H1 (cell line): ENCODE measurements at regions not wholly inside any gene's neighbourhood (a gene's known extent, or its start where the extent isn't known, plus 50 kb on each side); places are given as distances from the start of the nearest gene placed in this dataset.

Source experiments
- CEBPB ChIP-seq: IDR thresholded peaks from 2 replicates; pipeline ENCODE4 v1.6.1; 2012; ENCODE audit warnings: low read depth, low read length
- CHD7 ChIP-seq: fragments of 300-600 bp; sonication (generic); IDR thresholded peaks from 2 replicates; pipeline ENCODE4 v1.7.1; 2012; ENCODE audit warnings: low read length, moderate library complexity, mild to moderate bottlenecking, inconsistent platforms; ENCODE audit not compliant: insufficient replicate concordance
- CREB1 ChIP-seq: IDR thresholded peaks from 2 replicates; pipeline ENCODE4 v1.6.1; 2012; ENCODE audit warnings: inconsistent platforms
- CTBP2 ChIP-seq: IDR thresholded peaks from 2 replicates; pipeline ENCODE4 v1.7.0; 2011; ENCODE audit warnings: borderline replicate concordance, mild to moderate bottlenecking, moderate library complexity, mixed read lengths, low read length; ENCODE audit not compliant: insufficient read depth, insufficient read length
- HDAC2 ChIP-seq, 2 experiments: fragments of 300-600 bp in 1 of 2; sonication (generic) in 1 of 2; IDR thresholded peaks; 2 replicates each; pipeline ENCODE4 v1.6.1; 2011 to 2012; ENCODE audit warnings: low read depth in 2 of 2, low read length in 2 of 2, mild to moderate bottlenecking in 2 of 2, moderate library complexity in 2 of 2, borderline replicate concordance in 1 of 2, inconsistent platforms in 1 of 2
- JUN ChIP-seq: IDR thresholded peaks from 2 replicates; pipeline ENCODE4 v1.6.1; 2011; ENCODE audit warnings: low read depth, mild to moderate bottlenecking, improper control_type of control experiment, low read length
- RAD21 ChIP-seq, 2 experiments: IDR thresholded peaks in 1 of 2; conservative IDR thresholded peaks in 1 of 2; 2 replicates each; pipeline ENCODE4 v1.6.1; 2011; ENCODE audit warnings: low read depth in 2 of 2, low read length in 2 of 2, improper control_type of control experiment in 1 of 2, inconsistent platforms in 1 of 2, mild to moderate bottlenecking in 1 of 2, moderate library complexity in 1 of 2
- RBBP5 ChIP-seq: IDR thresholded peaks from 2 replicates; pipeline ENCODE4 v1.7.1; 2012; ENCODE audit warnings: low read depth, mild to moderate bottlenecking, inconsistent platforms, low read length, moderate library complexity, borderline replicate concordance
- RFX5 ChIP-seq: IDR thresholded peaks from 2 replicates; pipeline ENCODE4 v1.6.1; 2011; ENCODE audit warnings: low read depth, low read length, improper control_type of control experiment, borderline replicate concordance
- RNF2 ChIP-seq: fragments of 200-900, 300-1000 bp; sonication (generic); IDR thresholded peaks from 2 replicates; pipeline ENCODE4 v1.7.1; 2016; ENCODE audit warnings: borderline replicate concordance, low read depth, mild to moderate bottlenecking, antibody characterized with exemption, low read length; ENCODE audit not compliant: poor library complexity, severe bottlenecking; ENCODE audit errors: missing control alignments
- SIX5 ChIP-seq: IDR thresholded peaks from 2 replicates; pipeline ENCODE4 v1.6.1; 2011; ENCODE audit warnings: mild to moderate bottlenecking, low read depth, low read length
- SRF ChIP-seq: IDR thresholded peaks from 2 replicates; pipeline ENCODE4 v1.6.1; 2011; ENCODE audit warnings: mild to moderate bottlenecking, low read depth, low read length, moderate library complexity

GRCh38 chr18:22572341-22572740 is 154.6 kb upstream of the CTAGE1 start (continued):
- TF ChIP-seq CHD7 (no peak), CTBP2 (no peak), JUN (no peak), HDAC2 (IDR thresholded peaks at IDR 0.05; ENCODE audit: borderline replicate concordance in 1 of 2, low read depth in 2 of 2, low read length in 2 of 2) (no peak), CREB1 (no peak), CEBPB (no peak), RAD21 (IDR thresholded peaks at IDR 0.05 in 1 of 2, conservative IDR thresholded peaks at IDR 0.05 in 1 of 2; ENCODE audit: low read depth in 2 of 2, low read length in 2 of 2) (no peak), SIX5 (no peak), RNF2 (no peak), RBBP5 (no peak), RFX5 (no peak), SRF (no peak)
